Prostate gland (tissue), 2 donors: ENCODE measurements at regions not wholly inside any gene's neighbourhood (a gene's known extent, or its start where the extent isn't known, plus 50 kb on each side); places are given as distances from the start of the nearest gene placed in this dataset.
"Not testable (repeated sequence)": the region's sequence is repeated elsewhere in the genome, so short reads cannot be mapped to it uniquely, and the experiment has no call there.

Source experiments
- POLR2A ChIP-seq: fragments of 450-650 bp; IDR thresholded peaks from one replicate; pipeline ENCODE4 v1.6.1; 2016; ENCODE audit warnings: antibody characterized with exemption, mild to moderate bottlenecking
- POLR2AphosphoS5 ChIP-seq: sonication (generic); formaldehyde crosslinking; IDR thresholded peaks from one replicate; pipeline ENCODE4 v1.6.1; 2017; ENCODE audit warnings: antibody characterized with exemption
- TF ChIP-seq, protein P1 (sequence below), 4 experiments: fragments of 200-600 bp in 2 of 4; fragments of 450-650 bp in 2 of 4; sonication (generic) in 2 of 4; IDR thresholded peaks; 1 replicate in 3 of 4; 2 replicates in 1 of 4; pipeline ENCODE4 v1.5.1; 2016 to 2019; ENCODE audit warnings: antibody characterized with exemption in 4 of 4, mild to moderate bottlenecking in 2 of 4, moderate library complexity in 2 of 4

DNA sequence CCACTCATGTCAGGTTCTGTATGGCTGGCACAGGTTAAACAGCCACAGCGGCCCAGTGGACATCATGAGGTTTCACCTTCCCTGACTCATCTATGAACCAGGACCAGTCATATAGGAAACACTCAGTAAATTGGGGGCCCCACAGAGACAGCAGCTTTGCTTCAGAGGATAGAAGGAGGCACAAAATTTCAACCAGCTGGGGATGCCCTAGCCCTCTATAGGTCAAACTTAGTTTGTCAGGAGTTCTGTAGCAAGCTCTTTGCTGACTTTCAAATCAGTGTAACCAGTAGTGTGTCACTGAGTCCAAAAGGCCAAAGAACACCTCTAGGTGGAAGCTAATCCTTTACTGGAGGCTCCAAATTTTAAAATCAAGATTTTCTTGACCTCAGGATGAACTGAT lies 4157.8 kb upstream of the TPTE start:
- TF ChIP-seq, protein P1, sequence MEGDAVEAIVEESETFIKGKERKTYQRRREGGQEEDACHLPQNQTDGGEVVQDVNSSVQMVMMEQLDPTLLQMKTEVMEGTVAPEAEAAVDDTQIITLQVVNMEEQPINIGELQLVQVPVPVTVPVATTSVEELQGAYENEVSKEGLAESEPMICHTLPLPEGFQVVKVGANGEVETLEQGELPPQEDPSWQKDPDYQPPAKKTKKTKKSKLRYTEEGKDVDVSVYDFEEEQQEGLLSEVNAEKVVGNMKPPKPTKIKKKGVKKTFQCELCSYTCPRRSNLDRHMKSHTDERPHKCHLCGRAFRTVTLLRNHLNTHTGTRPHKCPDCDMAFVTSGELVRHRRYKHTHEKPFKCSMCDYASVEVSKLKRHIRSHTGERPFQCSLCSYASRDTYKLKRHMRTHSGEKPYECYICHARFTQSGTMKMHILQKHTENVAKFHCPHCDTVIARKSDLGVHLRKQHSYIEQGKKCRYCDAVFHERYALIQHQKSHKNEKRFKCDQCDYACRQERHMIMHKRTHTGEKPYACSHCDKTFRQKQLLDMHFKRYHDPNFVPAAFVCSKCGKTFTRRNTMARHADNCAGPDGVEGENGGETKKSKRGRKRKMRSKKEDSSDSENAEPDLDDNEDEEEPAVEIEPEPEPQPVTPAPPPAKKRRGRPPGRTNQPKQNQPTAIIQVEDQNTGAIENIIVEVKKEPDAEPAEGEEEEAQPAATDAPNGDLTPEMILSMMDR (IDR thresholded peaks at IDR 0.05), result not testable (repeated sequence)
- not testable (repeated sequence) for TF ChIP-seq POLR2A, POLR2AphosphoS5
